Loucy (cell line): ENCODE measurements at regions not wholly inside any gene's neighbourhood (a gene's known extent, or its start where the extent isn't known, plus 50 kb on each side); places are given as distances from the start of the nearest gene placed in this dataset.
"Not testable (repeated sequence)": the region's sequence is repeated elsewhere in the genome, so short reads cannot be mapped to it uniquely, and the experiment has no call there.

ENCODE experiments used
- H2AFZ ChIP-seq: fragments of 200-600 bp; sonication (generic); 2 replicates; pipeline ENCODE4 v1.6.0; 2016; ENCODE audit warnings: antibody characterized with exemption, mild to moderate bottlenecking, low read length, moderate library complexity
- H3F3A ChIP-seq: fragments of 200-600 bp; 2 replicates; pipeline ENCODE4 v1.6.0; 2016; ENCODE audit warnings: antibody characterized with exemption, low read depth, mild to moderate bottlenecking
- H3K27me3 ChIP-seq: fragments of 200-600 bp; sonication (generic); 2 replicates; pipeline ENCODE4 v1.6.1; 2014; ENCODE audit warnings: low read length, mild to moderate bottlenecking; ENCODE audit not compliant: insufficient read depth, poor library complexity, severe bottlenecking
- H3K36me3 ChIP-seq: fragments of 200-600 bp; sonication (generic); 2 replicates; pipeline ENCODE4 v1.6.1; 2016; ENCODE audit warnings: low read length; ENCODE audit not compliant: insufficient read depth
- H3K4me1 ChIP-seq: fragments of 200-600 bp; sonication (generic); 2 replicates; pipeline ENCODE4 v1.5.1; 2014; ENCODE audit warnings: low read length, mild to moderate bottlenecking; ENCODE audit not compliant: insufficient read depth, poor library complexity, severe bottlenecking
- H3K4me2 ChIP-seq: fragments of 200-600 bp; sonication (generic); 2 replicates; pipeline ENCODE4 v1.6.0; 2014; ENCODE audit warnings: antibody characterized with exemption, low read length, low read depth, mild to moderate bottlenecking; ENCODE audit not compliant: poor library complexity, severe bottlenecking
- H3K4me3 ChIP-seq: fragments of 200-600 bp; sonication (generic); 2 replicates; pipeline ENCODE4 v1.5.1; 2014; ENCODE audit warnings: low read length, mild to moderate bottlenecking, mixed read lengths; ENCODE audit not compliant: poor library complexity, severe bottlenecking
- H3K79me2 ChIP-seq: fragments of 200-600 bp; sonication (generic); 2 replicates; pipeline ENCODE4 v1.6.1; 2014; ENCODE audit warnings: low read length; ENCODE audit not compliant: insufficient read depth
- H3K9ac ChIP-seq: fragments of 200-600 bp; sonication (generic); 2 replicates; pipeline ENCODE4 v1.6.0; 2014; ENCODE audit warnings: mild to moderate bottlenecking, low read depth, low read length, moderate library complexity; ENCODE audit not compliant: poor library complexity, severe bottlenecking
- H3K9me2 ChIP-seq: fragments of 200-600 bp; sonication (generic); replicated peaks from 2 replicates; pipeline ENCODE4 v1.6.1; 2016; ENCODE audit warnings: low read depth, low read length, mixed read lengths
- H3K9me3 ChIP-seq: fragments of 200-600 bp; sonication (generic); 2 replicates; pipeline ENCODE4 v1.6.1; 2014; ENCODE audit warnings: mild to moderate bottlenecking, antibody characterized with exemption, low read length, low read depth; ENCODE audit not compliant: insufficient read depth
- H4K20me1 ChIP-seq: fragments of 200-600 bp; sonication (generic); 2 replicates; pipeline ENCODE4 v1.6.0; 2014; ENCODE audit warnings: antibody characterized with exemption, low read length, mild to moderate bottlenecking; ENCODE audit not compliant: insufficient read depth, poor library complexity, severe bottlenecking
- EZH2phosphoT487 ChIP-seq: fragments of 200-600 bp; IDR thresholded peaks from 2 replicates; pipeline ENCODE4 v1.6.1; 2018; ENCODE audit warnings: antibody characterized with exemption, mild to moderate bottlenecking, moderate library complexity, borderline replicate concordance
- TF ChIP-seq, protein P1 (sequence below): fragments of 200-600 bp; sonication (generic); conservative IDR thresholded peaks from 2 replicates; pipeline ENCODE4 v1.5.1; 2014; ENCODE audit warnings: mild to moderate bottlenecking, antibody characterized with exemption, low read length

DNA sequence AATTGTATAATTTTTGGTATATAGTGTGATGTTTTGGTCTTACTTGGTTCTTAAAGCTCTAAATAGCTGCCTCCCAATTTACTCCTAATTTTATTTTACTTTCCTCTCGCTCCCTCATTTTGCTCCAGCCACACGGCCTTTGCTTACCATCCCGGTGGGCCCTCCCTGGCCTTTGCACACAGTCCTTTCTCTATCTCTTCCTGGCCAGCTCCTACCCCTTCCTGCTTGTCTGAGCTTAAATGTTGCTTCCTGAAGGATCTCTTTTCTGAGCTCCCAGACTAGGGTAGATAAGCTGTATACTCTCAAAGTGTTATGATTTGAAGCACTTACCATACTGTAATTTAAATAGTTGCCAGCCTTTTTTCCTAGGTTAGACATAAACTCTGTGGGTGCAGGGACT, 121.7 kb downstream of the UTRN start:
- Histone ChIP-seq H2AFZ (no peak overlapping the region), H3K4me3 (no peak overlapping the region), H3K36me3 (peaks cover 17% of the 10 kb centered on the region), H3K4me2 (no peak overlapping the region), H3F3A (no peaks in the 10 kb centered on the region), H3K9me3 (no peaks in the 10 kb centered on the region), H3K27me3 (no peaks in the 10 kb centered on the region), H3K79me2 (peaks cover 96% of the 10 kb centered on the region), H3K9ac (no peak overlapping the region), H3K4me1 (peaks cover 8% of the 10 kb centered on the region), H4K20me1 (peaks cover 5% of the 10 kb centered on the region), H3K9me2 (no peaks in the 10 kb centered on the region)
- TF ChIP-seq, protein P1, sequence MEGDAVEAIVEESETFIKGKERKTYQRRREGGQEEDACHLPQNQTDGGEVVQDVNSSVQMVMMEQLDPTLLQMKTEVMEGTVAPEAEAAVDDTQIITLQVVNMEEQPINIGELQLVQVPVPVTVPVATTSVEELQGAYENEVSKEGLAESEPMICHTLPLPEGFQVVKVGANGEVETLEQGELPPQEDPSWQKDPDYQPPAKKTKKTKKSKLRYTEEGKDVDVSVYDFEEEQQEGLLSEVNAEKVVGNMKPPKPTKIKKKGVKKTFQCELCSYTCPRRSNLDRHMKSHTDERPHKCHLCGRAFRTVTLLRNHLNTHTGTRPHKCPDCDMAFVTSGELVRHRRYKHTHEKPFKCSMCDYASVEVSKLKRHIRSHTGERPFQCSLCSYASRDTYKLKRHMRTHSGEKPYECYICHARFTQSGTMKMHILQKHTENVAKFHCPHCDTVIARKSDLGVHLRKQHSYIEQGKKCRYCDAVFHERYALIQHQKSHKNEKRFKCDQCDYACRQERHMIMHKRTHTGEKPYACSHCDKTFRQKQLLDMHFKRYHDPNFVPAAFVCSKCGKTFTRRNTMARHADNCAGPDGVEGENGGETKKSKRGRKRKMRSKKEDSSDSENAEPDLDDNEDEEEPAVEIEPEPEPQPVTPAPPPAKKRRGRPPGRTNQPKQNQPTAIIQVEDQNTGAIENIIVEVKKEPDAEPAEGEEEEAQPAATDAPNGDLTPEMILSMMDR = no peak
- no peak for TF ChIP-seq EZH2phosphoT487

DNA sequence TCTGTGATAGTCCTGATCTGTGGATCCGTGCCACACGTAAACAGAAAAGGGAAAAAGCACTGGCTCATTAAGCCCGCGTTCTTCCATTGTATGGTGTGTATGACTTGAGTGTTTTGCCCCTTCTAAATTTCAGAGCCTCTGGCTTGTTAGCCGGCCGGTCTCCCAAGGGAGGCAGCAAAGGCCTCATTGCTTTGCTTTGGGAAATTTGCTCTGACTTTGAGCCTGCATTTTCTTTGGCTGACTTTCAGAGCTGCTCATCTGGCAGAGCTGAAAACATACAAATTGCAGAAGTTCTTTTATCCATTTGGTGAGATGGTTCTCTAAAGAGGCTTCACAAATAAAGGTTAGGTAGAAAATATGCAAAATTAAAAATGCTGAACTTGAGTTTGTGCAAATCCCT, 123.0 kb downstream of the UTRN start:
- TF ChIP-seq, protein P1 = no peak
- no peak for TF ChIP-seq EZH2phosphoT487
- Histone ChIP-seq H3K79me2 (peaks cover 92% of the 10 kb centered on the region), H3K9me2 (no peaks in the 10 kb centered on the region), H3K9me3 (no peaks in the 10 kb centered on the region), H3K9ac (no peak overlapping the region), H3K4me2 (no peak overlapping the region), H3F3A (no peaks in the 10 kb centered on the region), H4K20me1 (peaks cover 5% of the 10 kb centered on the region), H2AFZ (no peak overlapping the region), H3K4me1 (peaks cover 10% of the 10 kb centered on the region), H3K36me3 (peaks cover 15% of the 10 kb centered on the region), H3K4me3 (no peak overlapping the region), H3K27me3 (no peaks in the 10 kb centered on the region)

DNA sequence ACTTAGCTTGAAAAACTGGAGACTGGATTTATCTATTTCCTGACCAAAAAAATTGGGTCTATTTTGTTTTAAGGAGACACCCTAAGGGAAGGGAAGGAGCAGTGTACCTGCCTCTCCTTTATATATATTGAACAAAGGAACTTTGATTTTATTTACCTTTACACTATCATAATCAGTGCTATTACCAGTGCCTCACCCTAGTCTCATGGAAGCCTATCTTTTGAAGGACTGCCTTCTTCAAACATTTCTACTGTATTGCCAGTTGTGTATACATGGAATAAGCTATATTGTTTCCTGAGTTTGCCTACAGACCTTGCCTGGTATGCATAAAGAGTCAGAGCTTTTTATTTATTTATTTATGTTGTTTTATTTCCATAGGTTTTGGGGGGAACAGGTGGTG, 124.9 kb downstream of the UTRN start:
- Histone ChIP-seq H3K4me2 (no peak overlapping the region), H3K4me3 (no peak overlapping the region), H2AFZ (no peak overlapping the region), H3K9ac (no peak overlapping the region), H3K9me2 (no peaks in the 10 kb centered on the region), H4K20me1 (no peaks in the 10 kb centered on the region), H3K36me3 (peaks cover 3% of the 10 kb centered on the region; the same call in 1 of the 2 replicates), H3K79me2 (peaks cover 90% of the 10 kb centered on the region), H3K9me3 (no peaks in the 10 kb centered on the region), H3K27me3 (no peaks in the 10 kb centered on the region), H3K4me1 (peaks cover 10% of the 10 kb centered on the region), H3F3A (no peaks in the 10 kb centered on the region)
- TF ChIP-seq EZH2phosphoT487 = no peak
- TF ChIP-seq, protein P1 = no peak

DNA sequence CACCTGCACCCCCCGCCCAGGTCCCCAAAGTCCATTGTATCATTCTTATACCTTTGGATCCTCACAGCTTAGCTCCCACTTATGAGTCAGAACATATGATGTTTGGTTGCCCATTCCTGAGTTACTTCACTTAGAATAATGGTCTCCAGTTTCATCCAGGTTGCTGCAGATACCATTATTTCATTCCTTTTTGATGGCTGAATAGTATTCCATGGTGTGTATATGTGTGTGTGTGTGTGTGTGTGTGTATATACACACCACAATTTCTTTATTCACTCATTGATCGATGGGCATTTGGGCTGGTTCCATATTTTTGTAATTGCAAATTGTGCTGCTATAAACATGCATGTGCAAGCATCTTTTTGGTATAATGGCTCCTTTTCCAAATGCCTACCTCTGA, 125.4 kb downstream of the UTRN start:
- H3K9me3 ChIP-seq, H3K4me2 ChIP-seq, H3K36me3 ChIP-seq, H3K9me2 ChIP-seq, H2AFZ ChIP-seq, H3F3A ChIP-seq, H3K9ac ChIP-seq, H3K4me3 ChIP-seq, H3K27me3 ChIP-seq, H4K20me1 ChIP-seq: not testable (repeated sequence)
- H3K79me2 ChIP-seq = peaks cover 90% of the 10 kb centered on the region
- peaks cover 10% of the 10 kb centered on the region for H3K4me1 ChIP-seq
